HG02571 (cell line): ENCODE measurements at regions not wholly inside any gene's neighbourhood (a gene's known extent, or its start where the extent isn't known, plus 50 kb on each side); places are given as distances from the start of the nearest gene placed in this dataset.

Experiments used
- ATAC-seq: cut with Tn5 transposase; IDR thresholded peaks from one replicate; pipeline ENCODE4 v1.9.1; 2021; ENCODE audit warnings: mild to moderate bottlenecking, moderate library complexity; ENCODE audit not compliant: unreplicated experiment

- ATAC-seq = no peak
Measured at GRCh38 chr1:212221801-212222200, 63.4 kb upstream of the PPP2R5A start.

GRCh38 chr1:212224102-212224501, 61.1 kb upstream of the PPP2R5A start:
- no peak for ATAC-seq

- no peak for ATAC-seq
Measured at GRCh38 chr1:212225416-212225815, 59.8 kb upstream of the PPP2R5A start.

- ATAC-seq = no peak
Measured at GRCh38 chr1:212225871-212226302, 59.3 kb upstream of the PPP2R5A start.

- ATAC-seq = no peak
Measured at GRCh38 chr1:212226467-212226866, 58.7 kb upstream of the PPP2R5A start.

GRCh38 chr1:212228076-212228475, 57.1 kb upstream of the PPP2R5A start:
- ATAC-seq = no peak

DNA sequence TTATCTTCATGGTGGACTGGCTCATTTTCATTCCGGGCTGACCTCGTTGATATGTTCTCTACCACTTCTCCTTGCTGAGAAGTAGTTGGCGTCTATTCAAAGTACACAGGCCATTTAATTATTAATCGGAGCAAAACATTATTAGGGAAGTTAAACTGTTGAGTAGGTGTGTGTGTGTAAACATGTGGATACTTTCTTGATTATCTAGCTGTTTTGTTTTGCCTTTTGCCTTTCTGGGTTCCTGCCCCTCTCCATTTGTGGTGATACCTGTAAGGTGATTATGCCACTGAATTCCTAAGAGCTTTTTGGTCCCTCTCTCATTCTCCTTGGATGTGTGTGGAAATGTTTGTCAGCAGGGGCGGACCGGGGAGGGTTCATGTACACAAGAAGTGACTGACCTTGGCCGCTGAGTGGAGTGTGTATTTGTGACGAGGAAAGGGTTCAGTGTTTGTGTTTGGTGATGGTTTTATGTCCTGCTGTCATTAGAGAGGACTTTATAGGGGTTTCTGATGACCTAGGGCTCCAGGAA, 56.6 kb upstream of the PPP2R5A start:
- ATAC-seq = no peak

DNA sequence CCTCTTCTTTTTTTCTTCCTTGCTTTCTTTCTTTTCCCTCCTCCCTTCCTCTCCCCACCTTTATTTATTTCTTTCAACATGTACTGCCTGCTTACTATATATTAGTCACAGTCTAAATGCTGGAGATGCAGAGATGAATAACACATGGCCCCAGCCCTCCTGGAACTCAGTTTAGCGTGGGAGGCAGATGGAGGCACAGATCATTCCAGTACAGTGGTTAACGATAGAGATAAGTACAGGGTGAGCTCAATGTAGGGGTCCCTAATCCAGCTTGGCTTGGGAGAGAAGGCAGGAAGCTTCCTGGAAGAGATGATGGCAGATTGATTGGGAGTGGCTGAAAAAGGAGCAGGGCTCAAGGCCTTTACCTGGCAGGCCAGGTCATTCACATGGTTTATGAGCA, 55.6 kb upstream of the PPP2R5A start:
- ATAC-seq = no peak

DNA sequence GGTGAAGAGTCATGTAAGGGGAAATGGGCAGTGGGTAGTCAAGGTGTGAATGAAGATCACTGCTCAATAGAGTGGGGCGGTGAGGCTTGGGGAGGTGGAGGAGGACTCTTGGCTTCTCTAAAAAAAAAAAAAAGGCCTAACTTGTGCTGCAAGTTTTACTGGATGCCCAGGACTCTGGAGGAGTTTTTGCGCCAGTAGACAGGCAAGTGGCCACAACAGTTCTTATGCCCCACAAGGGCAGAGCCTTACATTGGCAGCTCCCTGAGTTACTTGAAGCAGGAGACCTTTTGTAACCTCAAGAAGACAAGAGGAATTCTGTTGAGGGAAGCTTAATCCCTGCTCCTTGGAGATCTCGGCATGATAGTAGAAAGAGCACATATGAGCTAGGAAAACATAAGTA, 54.9 kb upstream of the PPP2R5A start:
- ATAC-seq = no peak

DNA sequence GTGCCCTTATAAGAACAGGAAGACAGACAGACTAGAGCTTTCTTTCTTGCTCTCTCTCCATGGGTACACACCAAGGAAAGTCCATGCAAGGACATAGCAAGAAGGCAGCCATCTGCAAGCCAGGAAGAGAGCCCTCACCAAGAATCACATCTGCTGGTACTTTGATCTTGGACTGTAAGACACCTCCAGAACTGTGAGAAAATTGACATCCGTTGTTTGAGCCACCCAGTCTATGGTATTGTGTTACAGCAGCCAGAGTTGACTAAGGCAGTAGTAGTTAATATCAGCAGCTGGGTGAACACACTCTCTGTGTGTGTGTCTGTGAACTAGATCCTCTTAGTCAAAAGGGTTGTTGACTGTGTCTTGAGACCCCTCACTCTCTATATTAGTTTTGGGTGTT, 53.8 kb upstream of the PPP2R5A start:
- no peak for ATAC-seq

DNA sequence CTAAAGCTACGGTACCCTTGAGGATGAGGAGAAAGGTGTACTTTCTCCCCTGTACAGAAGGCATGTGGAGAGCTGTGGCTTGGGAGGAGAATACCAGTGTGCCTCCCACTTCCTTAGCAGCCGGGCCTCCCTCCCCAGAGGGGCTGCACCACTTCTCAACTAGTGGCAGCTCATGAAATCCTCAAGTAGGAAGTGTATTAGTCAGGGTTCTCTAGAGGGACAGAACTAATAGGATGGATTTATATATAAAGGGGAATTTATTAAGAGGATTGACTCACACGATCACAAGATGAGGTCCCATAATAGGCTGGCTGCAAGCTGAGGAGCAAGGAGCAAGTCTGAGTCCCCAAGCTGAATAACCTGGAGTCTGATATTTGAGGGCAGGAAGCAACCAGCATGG, 53.1 kb upstream of the PPP2R5A start:
- no peak for ATAC-seq

DNA sequence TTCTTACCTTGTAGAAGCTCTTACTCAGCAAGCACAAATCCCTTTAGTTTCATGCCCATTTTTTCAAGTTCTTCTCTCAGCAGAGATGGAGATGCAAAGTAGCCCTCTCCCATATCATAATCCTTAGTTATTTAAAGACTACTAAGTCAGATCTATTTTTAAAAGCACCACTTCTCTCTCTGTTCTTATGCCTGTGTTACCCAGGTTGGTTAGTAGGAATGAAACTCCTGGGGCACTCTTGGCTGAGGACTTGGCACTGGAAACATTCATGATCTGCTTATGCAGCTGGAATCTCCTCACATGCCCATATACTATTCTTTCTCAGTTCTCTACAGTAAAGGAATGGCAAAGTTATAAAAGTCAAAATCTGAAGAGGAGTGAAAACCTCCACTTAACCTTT, 51.9 kb upstream of the PPP2R5A start:
- ATAC-seq = no peak

DNA sequence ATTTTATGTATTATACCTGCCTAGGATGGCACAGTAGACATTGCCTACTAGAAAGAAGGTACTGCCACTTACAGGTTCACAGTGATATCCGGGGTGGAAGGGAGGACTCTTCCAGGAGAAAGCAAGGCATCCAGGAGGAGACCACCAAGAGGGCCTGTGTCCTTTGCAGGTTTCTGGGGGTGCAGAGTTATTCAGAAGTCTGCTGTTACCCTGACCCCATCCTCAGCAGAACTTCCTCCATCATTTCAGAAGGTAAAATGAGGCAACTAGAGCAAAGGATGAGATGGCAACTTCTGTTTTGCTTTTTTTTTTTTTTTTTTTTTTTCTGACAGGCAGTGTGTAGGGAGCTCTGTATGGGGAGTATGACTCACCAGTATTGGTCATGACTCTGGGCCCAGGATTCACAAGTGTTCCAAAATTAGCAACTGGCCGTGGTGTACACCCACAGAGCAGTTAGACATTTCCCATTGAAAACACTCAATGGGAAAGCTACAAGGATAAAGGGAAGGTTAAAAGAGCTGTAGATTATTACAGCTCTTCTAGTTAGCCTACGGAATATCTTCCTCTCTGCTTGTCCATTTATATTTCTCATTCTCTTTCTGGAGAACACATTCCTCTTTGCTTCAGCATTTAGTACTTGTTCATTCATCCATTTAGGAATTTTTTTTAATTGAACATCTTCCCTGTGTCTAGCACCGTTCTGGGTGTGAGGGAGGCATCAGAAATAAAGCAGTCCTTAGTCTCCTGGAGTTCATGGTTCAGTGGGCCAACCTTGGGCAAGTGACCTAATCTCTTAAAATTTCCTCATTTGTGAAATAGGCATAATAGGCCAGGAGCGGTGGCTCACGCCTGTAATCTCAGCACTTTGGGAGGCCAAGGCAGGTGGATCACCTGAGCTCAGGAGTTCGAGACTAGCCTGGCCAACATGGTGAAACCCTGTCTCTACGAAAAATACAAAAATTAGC, 50.5 kb upstream of the PPP2R5A start:
- peak; percentile 68 for ATAC-seq
